Vagina (tissue), 2 donors: ENCODE measurements at regions not wholly inside any gene's neighbourhood (a gene's known extent, or its start where the extent isn't known, plus 50 kb on each side); places are given as distances from the start of the nearest gene placed in this dataset.

ENCODE experiments used
- POLR2AphosphoS5 ChIP-seq, 2 donors: sonication (generic); formaldehyde crosslinking; IDR thresholded peaks; one replicate each; pipeline ENCODE4 v1.9.0; 2017; ENCODE audit warnings: antibody characterized with exemption in 2 of 2, mild to moderate bottlenecking in 2 of 2, low read depth in 1 of 2; ENCODE audit not compliant: insufficient read depth in 1 of 2
- TF ChIP-seq, protein P1 (sequence below), 3 experiments: fragments of 450-650 bp in 2 of 3; fragments of 200-600 bp in 1 of 3; sonication (generic) in 1 of 3; IDR thresholded peaks; one replicate each; pipeline ENCODE4 v1.5.1; 2017 to 2019; ENCODE audit warnings: antibody characterized with exemption in 3 of 3, mild to moderate bottlenecking in 2 of 3, moderate library complexity in 2 of 3

DNA sequence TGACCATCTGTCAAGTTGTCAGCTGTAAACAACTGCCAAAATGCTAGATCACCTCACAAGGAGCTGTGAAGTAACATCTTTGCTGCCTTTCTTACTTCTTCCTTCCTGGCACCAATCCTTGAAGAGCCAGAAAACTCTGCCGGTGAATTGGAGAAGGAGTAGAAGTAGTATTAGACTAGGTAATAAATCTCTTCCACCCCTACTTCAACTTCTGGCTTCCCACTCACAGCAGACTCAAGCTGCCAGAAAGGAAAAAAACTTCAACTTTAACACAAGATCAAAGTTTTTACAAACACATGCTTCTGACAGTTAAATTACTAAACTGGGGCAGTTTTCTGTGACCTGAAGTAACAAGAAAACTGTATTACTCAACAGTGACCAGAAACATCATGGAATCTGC lies 164.7 kb upstream of the SLC7A11 start:
- TF ChIP-seq, protein P1, sequence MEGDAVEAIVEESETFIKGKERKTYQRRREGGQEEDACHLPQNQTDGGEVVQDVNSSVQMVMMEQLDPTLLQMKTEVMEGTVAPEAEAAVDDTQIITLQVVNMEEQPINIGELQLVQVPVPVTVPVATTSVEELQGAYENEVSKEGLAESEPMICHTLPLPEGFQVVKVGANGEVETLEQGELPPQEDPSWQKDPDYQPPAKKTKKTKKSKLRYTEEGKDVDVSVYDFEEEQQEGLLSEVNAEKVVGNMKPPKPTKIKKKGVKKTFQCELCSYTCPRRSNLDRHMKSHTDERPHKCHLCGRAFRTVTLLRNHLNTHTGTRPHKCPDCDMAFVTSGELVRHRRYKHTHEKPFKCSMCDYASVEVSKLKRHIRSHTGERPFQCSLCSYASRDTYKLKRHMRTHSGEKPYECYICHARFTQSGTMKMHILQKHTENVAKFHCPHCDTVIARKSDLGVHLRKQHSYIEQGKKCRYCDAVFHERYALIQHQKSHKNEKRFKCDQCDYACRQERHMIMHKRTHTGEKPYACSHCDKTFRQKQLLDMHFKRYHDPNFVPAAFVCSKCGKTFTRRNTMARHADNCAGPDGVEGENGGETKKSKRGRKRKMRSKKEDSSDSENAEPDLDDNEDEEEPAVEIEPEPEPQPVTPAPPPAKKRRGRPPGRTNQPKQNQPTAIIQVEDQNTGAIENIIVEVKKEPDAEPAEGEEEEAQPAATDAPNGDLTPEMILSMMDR (IDR thresholded peaks at IDR 0.05) = no peak
- no peak for TF ChIP-seq POLR2AphosphoS5 (IDR thresholded peaks at IDR 0.05; ENCODE audit: insufficient read depth in 1 of 2, low read depth in 1 of 2)
